SK-N-SH treated with all-trans-retinoic acid at 6 μM for 48 hours (cell line): ENCODE measurements at regions not wholly inside any gene's neighbourhood (a gene's known extent, or its start where the extent isn't known, plus 50 kb on each side); places are given as distances from the start of the nearest gene placed in this dataset.

Experiments
- ARNTL ChIP-seq: fragments of 450-650 bp; formaldehyde crosslinking; IDR thresholded peaks from 2 replicates; pipeline ENCODE4 v1.5.0; 2020; ENCODE audit warnings: low read depth, mild to moderate bottlenecking, moderate library complexity, borderline replicate concordance
- CREB5 ChIP-seq: fragments of 250-450 bp; sonication (Bioruptor Pico); IDR thresholded peaks from 2 replicates; pipeline ENCODE4 v1.5.1; 2020; ENCODE audit warnings: low read depth, mild to moderate bottlenecking, moderate library complexity
- CSDC2 ChIP-seq: fragments of 250-450 bp; sonication (Bioruptor Pico); IDR thresholded peaks from 2 replicates; pipeline ENCODE4 v1.5.0; 2020; ENCODE audit warnings: mild to moderate bottlenecking, moderate library complexity
- ESRRG ChIP-seq: fragments of 250-450 bp; sonication (Bioruptor Pico); IDR thresholded peaks from 2 replicates; pipeline ENCODE4 v1.6.1; 2021; ENCODE audit warnings: mild to moderate bottlenecking
- PATZ1 ChIP-seq: fragments of 250-450 bp; sonication (Bioruptor Pico); IDR thresholded peaks from 2 replicates; pipeline ENCODE4 v1.8.0; 2020; ENCODE audit warnings: mild to moderate bottlenecking, moderate library complexity, borderline replicate concordance
- POU6F1 ChIP-seq: fragments of 250-450 bp; sonication (Bioruptor Pico); IDR thresholded peaks from 2 replicates; pipeline ENCODE4 v1.8.0; 2021; ENCODE audit warnings: low read depth, mild to moderate bottlenecking, moderate library complexity, borderline replicate concordance
- RARB ChIP-seq: fragments of 250-450 bp; sonication (Bioruptor Pico); IDR thresholded peaks from 2 replicates; pipeline ENCODE4 v1.8.0; 2021; ENCODE audit warnings: mild to moderate bottlenecking, moderate library complexity
- TCF4 ChIP-seq: fragments of 250-450 bp; sonication (Bioruptor Pico); IDR thresholded peaks from 2 replicates; pipeline ENCODE4 v1.8.0; 2021; ENCODE audit warnings: mild to moderate bottlenecking, moderate library complexity, borderline replicate concordance
- TOX ChIP-seq: fragments of 250-450 bp; sonication (Bioruptor Pico); IDR thresholded peaks from 2 replicates; pipeline ENCODE4 v1.8.0; 2021; ENCODE audit warnings: mild to moderate bottlenecking, moderate library complexity, borderline replicate concordance
- ZFP3 ChIP-seq: fragments of 250-450 bp; sonication (Bioruptor Pico); IDR thresholded peaks from 2 replicates; pipeline ENCODE4 v1.5.0; 2020; ENCODE audit warnings: mild to moderate bottlenecking, moderate library complexity
- ZFP30 ChIP-seq: fragments of 450-650 bp; formaldehyde crosslinking; IDR thresholded peaks from 2 replicates; pipeline ENCODE4 v1.5.0; 2022; ENCODE audit warnings: mild to moderate bottlenecking, moderate library complexity
- ZNF565 ChIP-seq: fragments of 450-650 bp; formaldehyde crosslinking; conservative IDR thresholded peaks from 2 replicates; pipeline ENCODE4 v1.5.0; 2020; ENCODE audit warnings: low read depth, mild to moderate bottlenecking, moderate library complexity
- ZNF70 ChIP-seq: fragments of 450-650 bp; formaldehyde crosslinking; IDR thresholded peaks from 2 replicates; pipeline ENCODE4 v1.5.0; 2020; ENCODE audit warnings: mild to moderate bottlenecking, moderate library complexity
- ZNF8 ChIP-seq: fragments of 450-650 bp; formaldehyde crosslinking; IDR thresholded peaks from 2 replicates; pipeline ENCODE4 v1.5.0; 2020; ENCODE audit warnings: mild to moderate bottlenecking, moderate library complexity

GRCh38 chr10:117603081-117603480 is 60.5 kb downstream of the EMX2 start:
- TF ChIP-seq ESRRG = no peak
- no peak for TF ChIP-seq RARB (CRISPR knock-in tag)
- no peak for TF ChIP-seq ZFP3 (CRISPR knock-in tag)
- no peak for TF ChIP-seq TOX (CRISPR knock-in tag)
- TF ChIP-seq ZNF8 (CRISPR knock-in tag) = no peak
- no peak for TF ChIP-seq ZNF565
- no peak for TF ChIP-seq PATZ1 (CRISPR knock-in tag)
- no peak for TF ChIP-seq ZNF70 (CRISPR knock-in tag)
- TF ChIP-seq ZFP30 (CRISPR knock-in tag) = no peak
- TF ChIP-seq ARNTL (CRISPR knock-in tag) = no peak
- no peak for TF ChIP-seq CREB5 (CRISPR knock-in tag)
- TF ChIP-seq POU6F1 (CRISPR knock-in tag) = no peak
- no peak for TF ChIP-seq CSDC2 (CRISPR knock-in tag)
- no peak for TF ChIP-seq TCF4
